GM18505 (cell line): ENCODE measurements at regions not wholly inside any gene's neighbourhood (a gene's known extent, or its start where the extent isn't known, plus 50 kb on each side); places are given as distances from the start of the nearest gene placed in this dataset.
"Not testable (repeated sequence)": the region's sequence is repeated elsewhere in the genome, so short reads cannot be mapped to it uniquely, and the experiment has no call there.

ENCODE experiments used
- ATAC-seq: cut with Tn5 transposase; IDR thresholded peaks from one replicate; pipeline ENCODE4 v1.9.1; 2021; ENCODE audit not compliant: unreplicated experiment
- POLR2A ChIP-seq: IDR thresholded peaks from 4 replicates; pipeline ENCODE4 v1.6.1; 2011; ENCODE audit warnings: borderline replicate concordance; ENCODE audit not compliant: insufficient read depth, insufficient read length; ENCODE audit errors: extremely low read depth

DNA sequence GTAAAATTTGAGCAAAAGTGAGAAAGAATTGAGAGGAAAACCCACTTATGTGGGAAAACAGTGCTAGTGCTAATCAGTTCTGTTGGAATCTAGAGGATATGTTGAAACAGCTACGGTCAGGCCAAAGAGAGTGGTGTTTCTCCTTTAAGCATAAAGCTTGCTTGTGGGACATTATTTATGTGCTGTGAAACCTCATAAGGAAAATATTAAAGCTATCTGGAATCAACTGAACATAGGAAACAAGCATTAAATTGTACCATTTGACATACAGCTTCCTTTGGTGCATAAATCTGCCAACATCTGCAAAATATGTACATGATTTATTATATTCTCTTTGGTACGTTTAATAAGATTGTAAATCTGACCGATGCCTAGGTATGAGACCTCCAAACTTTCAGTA, 182.5 kb upstream of the PDE10A start:
- ATAC-seq: no peak
- TF ChIP-seq POLR2A: no peak

DNA sequence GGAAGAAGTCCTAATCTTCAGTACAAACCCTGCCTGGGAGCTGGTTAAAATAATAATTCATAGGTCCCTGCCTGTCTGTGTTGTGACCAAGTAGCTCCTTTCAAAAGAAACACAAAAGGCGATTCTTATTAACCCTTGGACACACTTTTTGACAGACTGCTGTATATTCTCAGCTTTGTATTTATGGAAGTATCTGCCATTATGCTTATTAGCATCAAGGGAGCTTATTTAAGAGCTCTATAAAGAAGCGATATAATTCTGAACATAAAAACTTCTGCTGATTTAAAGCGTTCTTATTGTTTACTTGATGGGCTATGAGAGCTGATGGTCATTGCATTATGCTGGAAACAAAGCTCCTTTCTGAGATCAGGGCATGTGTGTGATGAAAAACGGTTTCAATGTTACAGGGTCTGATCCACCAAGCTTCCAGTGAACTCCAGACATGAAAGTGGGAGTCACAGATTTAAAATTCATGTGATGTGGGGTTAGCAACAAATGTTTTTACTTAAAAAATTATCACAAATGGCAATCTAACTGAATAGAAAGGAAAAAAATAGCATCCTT, 181.8 kb upstream of the PDE10A start:
- TF ChIP-seq POLR2A: no peak
- no peak for ATAC-seq

DNA sequence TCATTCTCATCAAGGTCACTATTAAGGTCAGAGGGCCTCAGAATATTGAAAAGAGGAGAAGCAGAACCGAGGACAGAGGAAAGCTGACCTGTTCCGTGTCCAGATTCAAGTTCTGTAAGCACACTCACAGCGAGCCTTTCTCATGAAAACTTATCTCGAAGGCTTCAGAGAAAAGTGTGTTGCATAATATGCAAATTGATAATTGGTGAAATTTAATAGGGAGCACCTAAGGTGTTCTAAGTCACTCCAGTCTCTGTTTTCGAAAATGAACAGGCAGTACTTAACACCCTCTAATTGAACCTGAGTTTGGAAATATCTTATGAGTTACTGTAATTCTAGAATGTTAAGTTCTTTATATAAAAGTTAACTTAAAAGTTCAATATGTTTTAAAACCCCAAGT, 181.2 kb upstream of the PDE10A start:
- TF ChIP-seq POLR2A: no peak

DNA sequence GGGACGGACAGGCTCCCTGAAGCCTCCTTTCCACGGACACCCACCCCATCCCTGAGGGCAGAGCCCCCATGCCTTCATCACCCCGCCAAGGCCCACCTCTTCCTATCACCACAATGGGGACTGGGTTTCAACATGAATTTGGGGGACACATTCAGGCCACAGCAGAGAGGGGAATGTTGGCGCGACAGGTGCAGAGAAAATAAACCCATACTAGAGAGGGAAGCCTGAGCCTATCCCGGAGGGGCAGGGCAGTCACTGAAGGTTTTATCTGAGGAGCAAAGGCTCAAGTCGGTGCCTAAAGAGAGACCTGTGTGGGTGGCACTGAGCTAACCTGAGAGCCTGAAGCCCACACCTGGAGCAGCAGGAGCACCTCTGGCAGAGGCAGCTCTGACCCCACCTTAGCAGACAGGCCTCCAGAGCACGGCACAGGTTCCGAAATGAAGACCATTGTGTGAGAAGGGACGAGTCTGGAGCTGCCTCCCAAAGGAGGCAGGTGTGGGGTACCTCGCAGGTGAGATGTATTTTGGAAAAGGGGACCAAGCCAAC, 180.6 kb upstream of the PDE10A start:
- TF ChIP-seq POLR2A: no peak
- no peak for ATAC-seq

More for the DNA sequence above, 181.2 kb upstream of the PDE10A start:
- no peak for ATAC-seq

DNA sequence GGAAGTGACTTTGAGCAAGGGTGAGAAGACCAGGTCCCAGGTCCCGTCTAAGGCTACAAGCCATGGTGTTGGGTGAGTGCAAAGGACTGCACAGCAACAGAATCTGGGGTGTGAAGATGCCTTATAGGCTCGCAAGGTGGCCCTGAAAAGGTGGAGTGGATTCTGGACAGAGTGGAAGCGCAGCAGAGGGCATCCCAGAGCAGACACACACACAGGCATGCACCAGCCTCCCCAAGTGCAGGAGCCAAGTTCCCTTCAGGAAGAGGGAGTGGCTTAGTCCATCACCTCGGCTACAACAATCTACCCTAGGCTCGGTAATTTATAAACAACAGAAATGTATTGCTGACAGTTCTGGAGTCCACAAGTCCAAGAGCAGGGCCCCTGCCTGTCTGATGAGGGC, 180.1 kb upstream of the PDE10A start:
- TF ChIP-seq POLR2A: no peak
- ATAC-seq: no peak

DNA sequence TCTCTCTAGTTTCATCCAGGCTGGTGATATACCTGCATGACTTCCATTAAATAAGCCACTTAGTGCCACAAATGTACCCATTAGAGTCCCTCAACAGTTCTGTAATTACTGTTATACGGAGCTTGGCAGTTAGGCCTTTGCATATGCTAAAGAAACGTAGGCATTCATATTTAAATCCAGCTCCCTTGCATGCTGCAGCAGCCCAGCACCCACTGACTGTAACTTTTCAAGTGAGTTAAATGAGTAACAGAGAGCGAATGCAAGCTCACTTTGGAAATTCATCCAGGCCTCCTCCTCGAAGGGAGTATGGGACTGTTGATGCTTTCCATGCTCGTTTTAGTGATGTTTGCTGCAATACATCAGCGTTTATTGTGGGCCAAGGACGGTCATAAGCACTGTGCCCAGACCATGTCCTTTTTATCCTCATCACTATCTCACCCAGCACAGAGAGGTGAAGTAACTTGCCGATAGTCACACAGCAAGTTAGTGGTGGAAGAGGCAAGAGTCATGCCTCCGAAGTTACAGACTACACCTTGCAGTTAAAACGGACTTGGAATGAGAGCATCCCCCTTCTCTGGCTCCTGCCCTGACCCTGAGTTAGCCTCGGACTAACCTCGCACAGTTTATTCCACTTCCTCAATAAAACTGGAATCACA, 179.4 kb upstream of the PDE10A start:
- ATAC-seq: no peak
- TF ChIP-seq POLR2A: no peak

DNA sequence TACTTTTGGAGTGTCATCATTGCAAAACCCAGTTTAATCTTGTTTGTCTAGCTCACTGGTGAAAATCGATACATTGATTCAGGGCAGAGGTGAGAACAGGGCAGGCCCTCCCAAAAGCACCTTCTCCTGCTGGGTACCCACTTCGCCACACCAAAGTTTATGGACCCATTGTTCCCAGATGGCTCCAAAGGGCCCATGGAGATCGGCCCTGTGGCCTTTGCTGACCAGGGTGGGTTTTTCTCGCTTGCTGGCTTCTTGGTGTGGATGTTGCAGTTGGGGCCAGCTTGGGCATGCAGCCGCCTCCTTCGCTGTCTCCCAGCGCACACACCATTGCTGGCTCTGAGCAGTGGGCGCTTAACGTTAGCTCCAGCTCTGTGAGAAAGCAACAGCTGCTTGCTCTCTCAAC, 178.1 kb upstream of the PDE10A start:
- ATAC-seq: no peak
- no peak for TF ChIP-seq POLR2A

DNA sequence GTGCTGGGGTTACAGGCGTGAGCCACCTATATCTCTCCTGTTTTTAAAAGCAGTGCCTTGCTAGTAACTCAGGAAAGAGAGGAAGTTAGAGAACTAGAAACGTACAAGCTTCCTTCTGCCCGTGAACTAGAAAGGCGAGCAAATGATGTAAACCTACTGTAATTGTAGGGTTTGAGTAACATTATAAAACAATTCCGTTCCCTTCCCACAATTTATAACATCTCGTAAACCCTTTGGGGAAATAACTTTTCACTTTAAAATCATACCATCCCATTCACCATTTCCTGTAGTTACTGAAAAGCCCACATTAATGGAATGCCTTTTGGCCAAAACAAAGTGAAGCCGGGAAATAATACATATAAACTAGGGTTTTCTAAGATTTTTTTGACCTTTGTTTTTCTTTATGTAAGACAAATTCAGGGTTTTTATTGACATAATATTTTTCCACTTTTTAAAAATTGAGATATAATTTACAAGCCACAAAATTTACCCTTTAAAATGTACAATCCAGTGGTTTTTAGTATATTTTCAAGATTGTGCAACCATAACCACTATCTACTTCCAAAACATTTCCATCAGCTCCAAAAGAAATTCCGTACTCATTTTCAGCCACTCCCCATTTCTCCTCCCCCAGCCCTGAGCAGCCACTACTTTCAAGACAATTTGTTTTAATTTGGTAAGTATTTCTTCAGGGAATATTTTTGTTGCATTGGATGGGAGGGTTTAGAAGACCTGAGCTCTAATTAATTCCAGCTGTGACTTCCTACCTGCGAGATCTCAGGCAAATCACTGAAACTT, 175.1 kb upstream of the PDE10A start:
- no peak for TF ChIP-seq POLR2A
- no peak for ATAC-seq

DNA sequence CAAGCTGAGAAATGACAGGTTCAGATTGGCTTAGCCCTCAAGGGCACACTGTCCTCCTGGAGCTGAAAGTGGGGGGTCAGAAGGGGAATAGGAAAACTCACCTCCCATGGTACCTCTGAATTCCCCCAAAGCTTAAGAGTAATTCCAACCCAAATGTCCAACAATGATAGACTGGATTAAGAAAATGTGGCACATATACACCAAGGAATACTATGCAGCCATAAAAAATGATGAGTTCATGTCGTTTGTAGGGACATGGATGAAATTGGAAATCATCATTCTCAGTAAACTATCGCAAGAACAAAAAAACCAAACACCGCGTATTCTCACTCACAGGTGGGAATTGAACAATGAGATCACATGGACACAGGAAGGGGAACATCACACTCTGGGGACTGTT, 173.6 kb upstream of the PDE10A start:
- ATAC-seq: not testable (repeated sequence)

DNA sequence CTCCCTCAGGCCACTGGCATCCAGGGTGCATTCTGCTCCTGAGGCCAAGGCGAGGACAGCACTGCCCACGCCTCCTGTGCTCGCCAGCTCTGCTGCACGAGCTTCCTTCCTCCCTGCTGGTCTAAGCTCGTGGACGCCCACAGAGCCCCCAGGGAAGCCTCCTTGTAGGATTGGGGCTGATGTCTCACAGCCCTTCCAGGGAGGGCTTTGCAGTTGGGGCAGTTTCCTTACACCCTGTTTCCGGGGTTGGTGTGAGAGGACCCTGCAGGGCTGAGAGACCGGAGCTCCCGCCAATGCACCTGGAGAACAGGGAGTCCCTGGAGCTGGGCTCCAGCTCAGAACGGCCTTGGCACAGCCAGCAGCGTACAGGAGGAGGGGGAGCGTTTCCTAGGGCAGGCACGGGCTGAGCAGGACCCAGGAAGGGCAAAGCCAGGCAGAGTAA, 172.4 kb upstream of the PDE10A start:
- ATAC-seq: no peak

DNA sequence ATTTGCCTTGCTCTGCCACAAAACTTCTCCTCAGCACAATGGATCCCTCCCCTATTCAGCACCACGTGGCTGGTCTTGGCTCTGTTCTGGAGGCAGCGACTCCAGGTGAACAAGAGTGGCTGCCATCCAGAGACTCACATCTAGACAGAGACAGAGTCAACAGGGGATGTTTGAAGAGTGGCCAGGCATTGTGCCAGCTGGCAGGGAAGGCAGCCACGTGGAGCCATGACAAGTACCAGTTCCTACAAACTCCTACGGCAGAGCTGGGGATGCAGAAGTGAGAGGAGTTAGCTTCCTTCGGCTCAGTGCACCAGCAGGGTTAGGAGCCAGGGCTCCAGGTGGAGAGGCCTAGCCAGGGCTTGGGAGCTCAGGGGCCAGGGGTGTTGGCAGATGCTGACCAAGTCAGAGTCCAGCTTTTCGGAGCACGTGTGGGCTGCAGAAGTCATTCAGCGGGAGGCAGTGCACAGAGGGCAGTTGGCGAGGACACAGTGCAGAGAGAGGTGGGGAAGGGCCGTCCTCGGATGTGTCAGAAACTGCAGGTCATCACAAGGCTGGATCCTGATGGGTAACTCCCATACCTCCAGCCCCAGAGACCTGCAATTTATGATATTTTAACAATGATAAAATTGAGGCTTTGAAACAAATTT, 171.7 kb upstream of the PDE10A start:
- ATAC-seq: no peak
- TF ChIP-seq POLR2A: no peak

More for the DNA sequence above, 172.4 kb upstream of the PDE10A start:
- no peak for TF ChIP-seq POLR2A

DNA sequence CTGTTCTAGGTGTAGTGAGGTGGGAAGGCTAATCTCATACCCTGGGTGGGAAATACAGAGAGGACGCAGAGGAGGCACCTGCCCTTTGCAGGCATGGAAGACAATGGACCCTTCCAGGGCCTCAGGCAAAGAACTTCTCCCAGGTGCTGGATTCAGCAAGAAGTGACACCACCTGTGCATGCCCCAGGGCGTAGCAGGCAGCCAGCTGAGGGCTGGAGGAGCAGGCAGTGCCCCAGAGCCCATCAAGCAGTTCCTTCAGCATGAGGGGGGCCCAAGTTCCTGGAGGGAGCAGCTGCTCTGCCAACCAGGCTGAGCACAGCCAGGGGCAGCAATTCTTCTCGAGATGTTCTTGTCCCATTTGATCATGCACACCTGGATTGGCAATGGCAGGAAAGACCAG, 170.3 kb upstream of the PDE10A start:
- no peak for TF ChIP-seq POLR2A
- no peak for ATAC-seq

DNA sequence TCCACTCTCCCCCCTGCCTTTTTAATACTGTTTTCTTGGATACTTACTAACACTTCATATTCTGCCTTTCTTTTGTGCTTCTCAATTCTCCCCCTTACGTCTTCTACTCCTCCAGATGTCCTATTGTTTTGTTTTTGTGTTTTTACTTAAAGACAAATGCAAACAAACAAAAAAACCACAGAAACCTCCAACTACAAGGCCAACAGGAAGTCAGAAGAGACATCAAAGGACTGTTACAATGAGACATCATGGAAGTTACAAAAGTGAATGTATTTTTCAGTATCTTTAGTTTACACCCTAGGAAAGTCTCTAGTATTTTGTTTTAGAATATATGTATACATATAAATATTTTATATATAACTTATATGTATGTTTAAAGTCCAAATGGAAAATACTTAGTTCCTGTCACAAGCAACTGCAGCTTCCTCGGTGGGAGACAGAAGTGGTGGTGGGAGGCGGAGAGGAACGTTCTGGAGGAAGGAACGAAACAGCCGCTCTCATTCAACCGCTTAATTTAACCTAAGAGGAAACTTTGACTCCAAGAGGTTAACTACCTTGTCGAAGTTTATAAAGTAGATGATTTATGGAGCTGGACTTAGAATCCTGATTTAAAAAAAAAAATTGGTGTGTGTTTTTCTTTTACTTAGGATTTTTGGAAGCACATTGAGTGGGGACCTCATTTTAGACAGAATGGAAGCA, 168.9 kb upstream of the PDE10A start:
- ATAC-seq: no peak
- TF ChIP-seq POLR2A: no peak
